Stimulated activated CD8-positive, alpha-beta memory T cell treated with anti-CD3 and anti-CD28 coated beads, Interleukin-4, amount 100 ng/mL, for 24 hours (primary cell): ENCODE measurements at regions not wholly inside any gene's neighbourhood (a gene's known extent, or its start where the extent isn't known, plus 50 kb on each side); places are given as distances from the start of the nearest gene placed in this dataset.
"Not testable (repeated sequence)": the region's sequence is repeated elsewhere in the genome, so short reads cannot be mapped to it uniquely, and the experiment has no call there.

Source experiments
- DNase-seq: peaks from one replicate; pipeline ENCODE4 v3.0.0-alpha.2; 2020; ENCODE audit warnings: low read depth

- DNase-seq: no peak
Measured at GRCh38 chr5:101647861-101648260, 648.2 kb downstream of the SLCO4C1 start.

DNA sequence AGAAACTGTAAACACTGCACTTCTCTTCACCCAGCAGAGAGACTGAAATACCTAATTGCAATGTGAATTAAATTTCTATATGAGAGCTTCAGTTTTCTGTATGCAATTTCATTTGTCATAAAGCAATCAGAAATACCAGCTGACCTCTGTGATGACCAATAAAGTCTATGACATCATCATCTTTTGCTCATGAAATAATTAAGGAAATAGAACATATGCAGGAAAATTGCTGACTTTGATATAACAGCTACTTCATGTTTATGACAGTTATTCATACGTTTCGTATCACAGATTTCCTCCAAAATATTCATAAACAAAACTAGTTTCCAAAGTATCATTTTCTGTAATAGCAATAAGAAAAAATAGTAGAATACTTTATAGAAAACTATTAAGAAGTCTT, 652.3 kb downstream of the SLCO4C1 start:
- DNase-seq: no peak

DNA sequence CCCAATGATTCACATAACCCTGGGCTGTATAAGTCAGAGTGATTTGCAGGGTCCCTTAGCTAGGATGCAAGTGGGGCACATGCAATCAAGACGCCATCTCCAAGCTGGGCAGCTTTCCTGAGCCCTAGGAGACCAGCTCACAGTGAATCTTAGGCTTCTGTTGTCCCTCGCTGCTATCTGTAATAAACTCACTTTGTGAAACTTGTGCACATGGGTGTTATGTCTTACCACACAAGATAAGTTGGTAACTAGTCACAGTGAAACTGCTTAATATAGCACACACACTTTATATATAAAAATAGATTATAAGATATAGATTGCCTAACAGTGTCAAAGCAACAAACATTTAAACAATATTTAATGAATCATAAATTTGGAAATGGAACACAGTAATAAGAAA, 658.5 kb downstream of the SLCO4C1 start:
- DNase-seq: no peak

GRCh38 chr5:101627770-101628169, 668.3 kb downstream of the SLCO4C1 start:
- not testable (repeated sequence) for DNase-seq

DNA sequence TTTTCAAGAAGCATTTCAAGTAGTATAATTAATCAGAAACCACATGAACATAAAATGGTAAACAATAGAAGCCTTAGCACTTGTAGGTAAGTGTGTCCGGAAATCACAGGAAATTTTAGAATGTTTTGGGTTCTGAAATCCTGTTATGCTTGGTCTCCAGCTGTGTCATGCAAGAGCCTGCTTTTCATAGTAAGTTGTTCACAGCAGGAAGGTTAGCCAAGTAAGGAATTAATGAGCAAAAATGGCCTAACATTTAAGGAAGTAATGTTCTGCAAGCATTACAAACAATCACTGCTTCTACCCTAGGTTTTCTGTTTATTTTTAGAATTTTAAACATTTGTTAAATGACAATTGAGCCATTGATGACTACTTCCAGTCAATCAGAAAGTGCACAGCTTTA, 669.5 kb downstream of the SLCO4C1 start:
- DNase-seq: no peak

DNA sequence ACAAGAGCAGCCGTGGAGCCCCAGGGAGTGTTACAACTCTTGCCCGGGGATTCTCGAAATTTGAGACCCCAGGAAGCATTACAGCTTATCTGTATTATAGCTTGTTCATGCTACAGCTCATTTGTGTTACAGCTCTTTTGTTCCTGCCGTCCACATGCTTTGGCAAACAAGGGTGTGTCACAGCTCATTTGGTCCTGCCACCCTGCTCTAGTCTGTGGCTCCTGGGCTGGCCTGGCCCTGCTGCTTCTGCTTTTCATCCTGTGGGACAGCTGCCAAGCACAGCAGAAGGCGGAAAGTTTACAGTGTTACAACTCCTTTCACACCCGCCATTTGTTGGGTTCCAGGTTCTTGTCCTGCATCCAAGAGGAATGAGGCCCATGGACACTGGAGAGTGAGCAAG, 685.0 kb downstream of the SLCO4C1 start:
- DNase-seq: no peak

GRCh38 chr5:101608322-101608721, 687.8 kb downstream of the SLCO4C1 start:
- DNase-seq: no peak

- no peak for DNase-seq
Measured at GRCh38 chr5:101605700-101606099, 690.4 kb downstream of the SLCO4C1 start.

DNA sequence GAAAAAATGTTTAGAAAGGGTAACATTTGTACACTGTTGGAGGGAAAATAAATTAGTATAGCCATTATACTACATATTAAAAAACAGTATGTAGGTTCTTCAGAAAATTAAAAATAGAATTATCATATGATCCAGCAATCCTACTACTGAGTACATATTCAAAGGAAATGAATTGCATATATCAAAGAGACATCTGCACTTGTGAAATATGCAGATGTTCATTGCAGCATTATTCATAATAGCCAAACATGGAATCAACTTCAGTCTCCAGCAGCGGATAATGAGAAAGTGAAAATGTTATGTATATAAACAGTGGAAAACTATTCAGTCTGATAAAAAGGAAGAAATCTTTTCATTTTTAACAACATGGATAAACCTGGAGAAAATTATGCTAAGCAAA, 695.5 kb downstream of the SLCO4C1 start:
- no peak for DNase-seq

GRCh38 chr5:101590384-101590783, 687.3 kb upstream of the ST8SIA4 start:
- DNase-seq: no peak

DNA sequence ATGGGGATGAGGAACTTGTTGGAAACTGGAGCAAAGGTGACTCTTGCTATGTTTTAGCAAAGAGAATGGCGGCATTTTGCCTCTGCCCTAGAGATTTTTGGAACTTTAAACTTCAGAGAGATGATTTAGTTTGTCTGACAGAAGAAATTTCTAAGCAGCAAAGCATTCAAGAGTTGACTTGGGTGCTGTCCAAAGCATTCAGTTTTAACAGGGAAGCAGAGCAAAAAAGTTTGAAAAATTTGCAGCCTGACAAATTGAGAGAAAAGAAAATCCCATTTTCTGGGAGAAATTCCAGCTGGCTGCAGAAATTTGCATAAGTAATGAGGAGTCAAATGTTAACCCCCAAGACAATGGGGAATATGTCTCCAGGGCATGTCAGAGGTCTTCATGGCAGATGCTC, 682.3 kb upstream of the ST8SIA4 start:
- DNase-seq: no peak

- DNase-seq: no peak
Measured at GRCh38 chr5:101580591-101580990, 677.5 kb upstream of the ST8SIA4 start.

DNA sequence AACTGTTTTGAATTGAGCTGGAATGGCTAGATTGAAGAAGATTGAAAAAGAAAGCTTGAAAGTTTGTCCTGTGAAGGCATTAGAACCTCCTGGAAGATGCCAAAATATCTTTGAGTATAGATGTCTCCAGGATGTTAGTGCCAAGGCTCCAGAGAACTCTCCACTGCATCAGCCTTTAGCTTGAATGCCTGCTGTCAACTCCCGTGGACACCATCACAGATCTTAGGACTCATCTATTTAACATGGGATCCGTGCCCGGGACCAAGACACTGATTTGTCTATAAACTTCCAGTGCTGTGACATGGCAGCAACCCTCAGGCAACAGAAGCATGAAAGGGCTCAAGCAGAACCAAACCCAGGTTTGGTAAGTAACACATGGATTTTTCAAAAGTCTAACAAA, 670.9 kb upstream of the ST8SIA4 start:
- DNase-seq: no peak

DNA sequence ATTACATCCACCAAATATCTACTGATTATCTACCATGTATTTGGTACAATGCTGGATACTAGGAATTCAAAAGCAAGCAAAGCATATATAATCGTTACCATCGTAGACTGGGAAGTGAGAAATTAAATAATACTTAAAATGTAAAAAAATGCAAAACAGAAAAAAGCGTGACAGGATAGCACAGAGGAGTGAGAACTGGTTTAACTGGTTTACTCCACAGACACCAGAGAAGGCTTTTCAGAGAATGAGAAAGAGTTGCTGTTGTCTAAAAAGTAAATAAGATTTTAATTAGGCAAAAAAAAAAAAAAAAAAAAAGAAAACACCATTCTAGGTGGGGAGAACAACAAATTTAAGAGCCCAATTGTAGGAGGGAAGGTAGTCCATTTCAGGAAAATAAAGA, 657.9 kb upstream of the ST8SIA4 start:
- DNase-seq: no peak

DNA sequence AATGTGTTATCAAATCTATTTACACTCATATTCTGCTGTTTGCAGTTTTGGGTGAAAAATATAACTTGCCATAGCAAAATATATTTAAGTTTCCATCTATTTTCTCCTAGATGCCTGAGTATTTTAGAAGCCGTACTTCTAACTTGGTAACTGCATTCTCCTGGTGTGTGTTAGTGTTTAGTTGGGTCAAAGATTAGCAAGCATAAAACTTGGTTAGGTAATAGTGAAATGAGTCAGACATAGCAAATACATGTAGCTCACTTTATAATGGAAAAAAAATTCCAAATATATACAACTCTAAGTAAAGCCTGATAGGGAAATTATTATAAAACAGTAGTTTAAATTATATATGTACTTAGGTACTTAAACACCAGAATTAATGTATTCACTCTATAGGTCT, 640.7 kb upstream of the ST8SIA4 start:
- DNase-seq: no peak

DNA sequence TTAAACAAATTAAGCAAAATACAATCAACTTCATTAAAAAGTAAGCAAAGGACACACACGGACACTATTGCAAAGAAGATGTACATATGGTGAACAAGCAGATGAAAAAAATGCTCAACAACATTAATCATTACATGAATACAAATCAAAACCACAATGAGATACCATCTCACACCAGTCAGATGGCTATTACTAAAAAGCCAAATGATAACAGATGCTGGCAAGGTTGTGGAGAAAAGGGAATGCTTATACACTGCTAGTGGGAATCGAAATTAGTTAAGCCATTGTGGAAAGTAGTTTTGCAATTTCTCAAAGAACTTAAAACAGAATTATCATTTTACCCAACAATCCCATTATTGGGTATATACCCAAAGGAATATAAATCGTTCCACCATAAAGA, 636.2 kb upstream of the ST8SIA4 start:
- DNase-seq: no peak

- no peak for DNase-seq
Measured at GRCh38 chr5:101535626-101536025, 632.5 kb upstream of the ST8SIA4 start.

DNA sequence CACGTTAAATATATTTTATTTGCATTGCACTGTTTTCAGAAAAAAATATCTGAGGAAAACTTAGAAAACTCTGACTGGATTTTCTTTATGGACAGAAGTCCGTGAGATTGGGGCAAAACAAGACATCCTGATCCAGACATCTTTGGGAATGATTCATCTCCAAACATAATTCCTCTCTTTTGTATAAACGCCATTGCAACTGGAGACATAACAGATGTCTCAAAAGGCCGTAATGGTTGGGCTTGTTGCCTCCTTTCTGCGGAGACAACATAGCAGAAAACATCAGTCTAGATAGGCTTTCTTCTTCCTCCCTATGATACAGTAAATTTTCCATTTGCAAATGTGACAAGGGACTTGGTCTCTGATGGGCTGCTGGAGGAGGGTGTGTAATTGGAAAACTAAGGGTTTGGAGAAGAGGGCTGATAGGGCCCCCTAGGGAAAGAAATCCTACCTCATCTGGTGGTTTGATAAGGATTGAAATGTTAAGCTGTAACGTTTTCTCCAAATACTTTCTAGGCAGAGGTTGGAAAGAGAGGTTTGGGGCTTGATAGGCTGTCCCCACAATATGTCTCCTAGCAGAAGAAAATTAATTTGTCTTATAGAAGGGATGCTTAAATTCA, 631.5 kb upstream of the ST8SIA4 start:
- no peak for DNase-seq

- no peak for DNase-seq
Measured at GRCh38 chr5:101532430-101532829, 629.3 kb upstream of the ST8SIA4 start.

- DNase-seq: no peak
Measured at GRCh38 chr5:101531026-101531425, 627.9 kb upstream of the ST8SIA4 start.

- DNase-seq: not testable (repeated sequence)
Measured at GRCh38 chr5:101529094-101529493, 626.0 kb upstream of the ST8SIA4 start.

DNA sequence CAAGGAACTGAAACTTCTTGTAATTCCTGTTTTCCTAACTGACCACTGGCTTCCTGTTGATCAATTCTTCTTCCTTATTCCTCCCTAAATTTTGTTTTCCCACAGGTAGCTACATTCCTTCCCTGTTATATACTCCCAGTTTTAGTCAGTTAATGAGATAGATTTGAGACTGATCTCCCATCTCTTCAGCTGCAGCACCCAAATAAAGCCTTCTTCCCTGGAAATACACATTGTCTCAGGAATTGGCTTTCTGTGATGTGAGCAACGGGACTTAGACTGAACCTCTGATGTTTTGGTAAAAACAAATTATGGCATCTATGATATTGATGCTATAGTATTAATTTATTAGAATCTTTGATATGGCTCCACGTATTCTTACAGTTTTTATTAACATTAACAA, 617.3 kb upstream of the ST8SIA4 start:
- no peak for DNase-seq

DNA sequence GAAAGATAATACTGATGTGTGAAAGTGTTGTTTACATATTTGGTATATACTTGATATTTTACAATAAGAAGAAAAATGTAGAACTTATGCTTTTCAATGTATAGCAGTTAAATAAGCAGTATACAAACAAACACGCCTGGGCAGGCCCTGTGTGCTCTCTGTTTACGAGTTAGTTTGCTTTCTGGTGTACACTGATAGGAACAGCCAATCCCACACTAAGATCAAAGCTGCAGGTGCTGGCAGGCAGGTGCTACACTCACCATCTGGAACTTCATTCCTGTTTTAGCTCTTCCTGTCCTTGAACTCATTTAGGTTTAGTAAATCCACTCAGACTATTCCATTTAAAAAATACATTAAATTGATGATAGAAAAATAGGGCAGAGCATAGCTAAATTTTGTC, 614.7 kb upstream of the ST8SIA4 start:
- no peak for DNase-seq

DNA sequence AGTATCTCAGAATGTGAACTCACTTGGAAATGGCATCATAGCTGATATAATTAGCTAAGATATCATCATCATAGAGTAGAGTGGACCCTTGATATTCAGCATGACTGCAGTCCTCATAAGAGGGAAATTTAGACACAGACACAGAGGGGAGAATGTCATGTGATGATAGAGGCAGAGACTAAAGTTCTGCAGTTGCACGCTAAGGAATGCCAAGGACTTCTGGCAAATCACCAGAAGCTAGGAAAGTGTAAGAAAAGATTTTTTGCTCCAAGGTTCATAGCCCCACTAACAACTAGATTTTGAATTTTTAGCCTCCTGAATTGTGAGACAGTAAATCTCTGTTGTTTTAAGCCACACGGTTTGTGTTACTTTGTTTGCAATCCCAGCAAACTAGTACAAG, 612.6 kb upstream of the ST8SIA4 start:
- DNase-seq: no peak
